Loucy (cell line): ENCODE measurements at regions not wholly inside any gene's neighbourhood (a gene's known extent, or its start where the extent isn't known, plus 50 kb on each side); places are given as distances from the start of the nearest gene placed in this dataset.

ENCODE experiments used
- H2AFZ ChIP-seq: fragments of 200-600 bp; sonication (generic); 2 replicates; pipeline ENCODE4 v1.6.0; 2016; ENCODE audit warnings: antibody characterized with exemption, mild to moderate bottlenecking, low read length, moderate library complexity
- H3F3A ChIP-seq: fragments of 200-600 bp; 2 replicates; pipeline ENCODE4 v1.6.0; 2016; ENCODE audit warnings: antibody characterized with exemption, low read depth, mild to moderate bottlenecking
- H3K27me3 ChIP-seq: fragments of 200-600 bp; sonication (generic); 2 replicates; pipeline ENCODE4 v1.6.1; 2014; ENCODE audit warnings: low read length, mild to moderate bottlenecking; ENCODE audit not compliant: insufficient read depth, poor library complexity, severe bottlenecking
- H3K36me3 ChIP-seq: fragments of 200-600 bp; sonication (generic); 2 replicates; pipeline ENCODE4 v1.6.1; 2016; ENCODE audit warnings: low read length; ENCODE audit not compliant: insufficient read depth
- H3K4me1 ChIP-seq: fragments of 200-600 bp; sonication (generic); 2 replicates; pipeline ENCODE4 v1.5.1; 2014; ENCODE audit warnings: low read length, mild to moderate bottlenecking; ENCODE audit not compliant: insufficient read depth, poor library complexity, severe bottlenecking
- H3K4me2 ChIP-seq: fragments of 200-600 bp; sonication (generic); 2 replicates; pipeline ENCODE4 v1.6.0; 2014; ENCODE audit warnings: antibody characterized with exemption, low read length, low read depth, mild to moderate bottlenecking; ENCODE audit not compliant: poor library complexity, severe bottlenecking
- H3K4me3 ChIP-seq: fragments of 200-600 bp; sonication (generic); 2 replicates; pipeline ENCODE4 v1.5.1; 2014; ENCODE audit warnings: low read length, mild to moderate bottlenecking, mixed read lengths; ENCODE audit not compliant: poor library complexity, severe bottlenecking
- H3K79me2 ChIP-seq: fragments of 200-600 bp; sonication (generic); 2 replicates; pipeline ENCODE4 v1.6.1; 2014; ENCODE audit warnings: low read length; ENCODE audit not compliant: insufficient read depth
- H3K9ac ChIP-seq: fragments of 200-600 bp; sonication (generic); 2 replicates; pipeline ENCODE4 v1.6.0; 2014; ENCODE audit warnings: mild to moderate bottlenecking, low read depth, low read length, moderate library complexity; ENCODE audit not compliant: poor library complexity, severe bottlenecking
- H3K9me2 ChIP-seq: fragments of 200-600 bp; sonication (generic); replicated peaks from 2 replicates; pipeline ENCODE4 v1.6.1; 2016; ENCODE audit warnings: low read depth, low read length, mixed read lengths
- H3K9me3 ChIP-seq: fragments of 200-600 bp; sonication (generic); 2 replicates; pipeline ENCODE4 v1.6.1; 2014; ENCODE audit warnings: mild to moderate bottlenecking, antibody characterized with exemption, low read length, low read depth; ENCODE audit not compliant: insufficient read depth
- H4K20me1 ChIP-seq: fragments of 200-600 bp; sonication (generic); 2 replicates; pipeline ENCODE4 v1.6.0; 2014; ENCODE audit warnings: antibody characterized with exemption, low read length, mild to moderate bottlenecking; ENCODE audit not compliant: insufficient read depth, poor library complexity, severe bottlenecking
- EZH2phosphoT487 ChIP-seq: fragments of 200-600 bp; IDR thresholded peaks from 2 replicates; pipeline ENCODE4 v1.6.1; 2018; ENCODE audit warnings: antibody characterized with exemption, mild to moderate bottlenecking, moderate library complexity, borderline replicate concordance
- TF ChIP-seq, protein P1 (sequence below): fragments of 200-600 bp; sonication (generic); conservative IDR thresholded peaks from 2 replicates; pipeline ENCODE4 v1.5.1; 2014; ENCODE audit warnings: mild to moderate bottlenecking, antibody characterized with exemption, low read length

DNA sequence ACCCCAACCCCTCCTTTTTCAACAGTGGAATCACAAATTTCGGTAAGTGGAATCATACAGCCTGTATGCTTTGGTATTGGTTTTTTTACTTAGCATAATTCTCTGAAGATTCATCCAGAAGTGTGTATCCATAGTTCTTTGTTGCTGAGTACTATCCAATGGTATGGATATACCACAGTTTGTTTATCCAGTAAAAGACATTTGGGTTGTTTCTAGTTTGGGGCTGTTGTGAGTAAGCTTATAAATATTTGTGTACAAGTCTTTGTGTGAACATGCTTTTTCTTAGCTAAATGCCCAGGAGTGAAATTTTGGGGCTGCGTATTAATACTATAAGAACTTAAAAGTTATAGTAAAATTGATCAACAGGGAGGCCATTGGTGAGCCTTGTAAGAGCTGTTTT, 57.5 kb upstream of the GC start:
- TF ChIP-seq EZH2phosphoT487: no peak
- TF ChIP-seq, protein P1, sequence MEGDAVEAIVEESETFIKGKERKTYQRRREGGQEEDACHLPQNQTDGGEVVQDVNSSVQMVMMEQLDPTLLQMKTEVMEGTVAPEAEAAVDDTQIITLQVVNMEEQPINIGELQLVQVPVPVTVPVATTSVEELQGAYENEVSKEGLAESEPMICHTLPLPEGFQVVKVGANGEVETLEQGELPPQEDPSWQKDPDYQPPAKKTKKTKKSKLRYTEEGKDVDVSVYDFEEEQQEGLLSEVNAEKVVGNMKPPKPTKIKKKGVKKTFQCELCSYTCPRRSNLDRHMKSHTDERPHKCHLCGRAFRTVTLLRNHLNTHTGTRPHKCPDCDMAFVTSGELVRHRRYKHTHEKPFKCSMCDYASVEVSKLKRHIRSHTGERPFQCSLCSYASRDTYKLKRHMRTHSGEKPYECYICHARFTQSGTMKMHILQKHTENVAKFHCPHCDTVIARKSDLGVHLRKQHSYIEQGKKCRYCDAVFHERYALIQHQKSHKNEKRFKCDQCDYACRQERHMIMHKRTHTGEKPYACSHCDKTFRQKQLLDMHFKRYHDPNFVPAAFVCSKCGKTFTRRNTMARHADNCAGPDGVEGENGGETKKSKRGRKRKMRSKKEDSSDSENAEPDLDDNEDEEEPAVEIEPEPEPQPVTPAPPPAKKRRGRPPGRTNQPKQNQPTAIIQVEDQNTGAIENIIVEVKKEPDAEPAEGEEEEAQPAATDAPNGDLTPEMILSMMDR: no peak
- Histone ChIP-seq H3K27me3 (no peaks in the 10 kb centered on the region), H3K36me3 (no peaks in the 10 kb centered on the region), H3K9ac (no peak overlapping the region), H2AFZ (no peak overlapping the region), H3K4me1 (no peaks in the 10 kb centered on the region), H3K9me3 (no peaks in the 10 kb centered on the region), H3F3A (no peaks in the 10 kb centered on the region), H3K4me2 (no peak overlapping the region), H3K79me2 (no peaks in the 10 kb centered on the region), H3K9me2 (no peaks in the 10 kb centered on the region), H4K20me1 (no peaks in the 10 kb centered on the region), H3K4me3 (no peak overlapping the region)

DNA sequence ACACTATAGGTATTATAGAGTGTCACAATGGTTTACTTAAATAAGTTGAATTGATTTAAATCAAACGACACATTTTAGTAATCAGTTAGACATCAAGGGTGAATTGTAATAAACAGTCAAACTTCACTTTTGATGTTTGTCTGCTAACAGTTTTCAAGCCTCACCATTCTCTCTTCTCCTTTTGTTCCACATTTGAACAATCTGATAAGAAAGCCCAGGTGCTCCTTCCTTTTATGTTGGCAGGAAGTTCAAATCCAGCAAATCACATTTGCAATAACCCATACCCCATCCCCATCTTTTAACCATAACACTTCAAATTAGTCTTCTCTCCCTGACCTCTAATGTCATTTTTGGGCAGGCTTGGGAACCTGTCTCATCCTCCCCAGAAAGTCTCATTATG, 63.4 kb upstream of the GC start:
- H3K4me3 ChIP-seq: no peak overlapping the region
- H3K9me2 ChIP-seq: no peaks in the 10 kb centered on the region
- H2AFZ ChIP-seq: no peak overlapping the region
- H3K9ac ChIP-seq: no peak overlapping the region
- H3K4me2 ChIP-seq: no peak overlapping the region
- no peaks in the 10 kb centered on the region for H3K9me3 ChIP-seq
- no peaks in the 10 kb centered on the region for H3K36me3 ChIP-seq
- H4K20me1 ChIP-seq: no peaks in the 10 kb centered on the region
- no peaks in the 10 kb centered on the region for H3K27me3 ChIP-seq
- TF ChIP-seq EZH2phosphoT487: no peak
- TF ChIP-seq, protein P1: no peak
- no peaks in the 10 kb centered on the region for H3K79me2 ChIP-seq
- H3F3A ChIP-seq: no peaks in the 10 kb centered on the region
- no peaks in the 10 kb centered on the region for H3K4me1 ChIP-seq

DNA sequence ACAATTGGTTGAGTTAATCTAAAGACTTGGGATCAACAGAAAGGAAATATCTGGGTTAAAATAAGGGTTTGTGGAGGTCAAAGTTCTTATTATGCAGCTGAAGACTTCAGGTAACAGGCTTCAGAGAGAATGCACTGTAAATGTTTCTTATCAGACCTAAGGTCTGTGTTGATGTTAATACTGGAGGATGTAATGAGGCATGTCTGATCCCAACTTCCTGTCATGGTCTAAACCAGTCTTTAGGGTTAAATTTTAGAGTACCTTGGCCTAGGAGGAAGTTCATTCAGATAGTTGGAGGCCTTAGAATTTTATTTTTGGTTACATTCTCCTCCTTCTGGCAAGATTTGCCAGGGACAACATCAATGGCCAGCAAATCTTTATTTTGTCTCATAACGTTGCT, 72.1 kb upstream of the GC start:
- H3K9me2 ChIP-seq: no peaks in the 10 kb centered on the region
- no peak overlapping the region for H2AFZ ChIP-seq
- no peaks in the 10 kb centered on the region for H3K9me3 ChIP-seq
- no peak overlapping the region for H3K9ac ChIP-seq
- TF ChIP-seq EZH2phosphoT487: no peak
- TF ChIP-seq, protein P1: no peak
- H3K27me3 ChIP-seq: no peaks in the 10 kb centered on the region
- H3K36me3 ChIP-seq: no peaks in the 10 kb centered on the region
- no peaks in the 10 kb centered on the region for H4K20me1 ChIP-seq
- H3F3A ChIP-seq: no peaks in the 10 kb centered on the region
- H3K79me2 ChIP-seq: no peaks in the 10 kb centered on the region
- no peaks in the 10 kb centered on the region for H3K4me1 ChIP-seq
- H3K4me2 ChIP-seq: no peak overlapping the region
- H3K4me3 ChIP-seq: no peak overlapping the region
